ENCODE measurements at regions not wholly inside any gene's neighbourhood (a gene's known extent, or its start where the extent isn't known, plus 50 kb on each side); places are given as distances from the start of the nearest gene placed in this dataset.

- TF ChIP-seq, protein P1, sequence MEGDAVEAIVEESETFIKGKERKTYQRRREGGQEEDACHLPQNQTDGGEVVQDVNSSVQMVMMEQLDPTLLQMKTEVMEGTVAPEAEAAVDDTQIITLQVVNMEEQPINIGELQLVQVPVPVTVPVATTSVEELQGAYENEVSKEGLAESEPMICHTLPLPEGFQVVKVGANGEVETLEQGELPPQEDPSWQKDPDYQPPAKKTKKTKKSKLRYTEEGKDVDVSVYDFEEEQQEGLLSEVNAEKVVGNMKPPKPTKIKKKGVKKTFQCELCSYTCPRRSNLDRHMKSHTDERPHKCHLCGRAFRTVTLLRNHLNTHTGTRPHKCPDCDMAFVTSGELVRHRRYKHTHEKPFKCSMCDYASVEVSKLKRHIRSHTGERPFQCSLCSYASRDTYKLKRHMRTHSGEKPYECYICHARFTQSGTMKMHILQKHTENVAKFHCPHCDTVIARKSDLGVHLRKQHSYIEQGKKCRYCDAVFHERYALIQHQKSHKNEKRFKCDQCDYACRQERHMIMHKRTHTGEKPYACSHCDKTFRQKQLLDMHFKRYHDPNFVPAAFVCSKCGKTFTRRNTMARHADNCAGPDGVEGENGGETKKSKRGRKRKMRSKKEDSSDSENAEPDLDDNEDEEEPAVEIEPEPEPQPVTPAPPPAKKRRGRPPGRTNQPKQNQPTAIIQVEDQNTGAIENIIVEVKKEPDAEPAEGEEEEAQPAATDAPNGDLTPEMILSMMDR (IDR thresholded peaks at IDR 0.05; ENCODE audit: low read length), result no peak
- no peak for TF ChIP-seq EZH2 (IDR thresholded peaks at IDR 0.05; ENCODE audit: borderline replicate concordance, low read length)
These were observed 247.6 kb downstream of the RDH14 start for GRCh38 chr2:18312818-18313217.
